ENCODE measurements at regions not wholly inside any gene's neighbourhood (a gene's known extent, or its start where the extent isn't known, plus 50 kb on each side); places are given as distances from the start of the nearest gene placed in this dataset.

GRCh38 chr12:72766517-72766916, 494.3 kb downstream of the TRHDE start:
- DNase-seq: no peak
- WGBS, 2 donors: 48 to 58% methylated on average over 2 of the region's 2 CpGs
- ATAC-seq (ENCODE audit: insufficient read depth, low FRiP score): no peak
- Histone ChIP-seq H3K4me3 (no peak overlapping the region), H3K4me1 (ENCODE audit: control insufficient read depth in 5 of 5, insufficient read depth in 5 of 5, low read length in 5 of 5) (no peaks in the 10 kb centered on the region), H3K27ac (ENCODE audit: low read depth in 1 of 2, low read length in 1 of 2) (no peak overlapping the region), H3K9me3 (ENCODE audit: control insufficient read depth in 4 of 4, insufficient read depth in 3 of 4, low read length in 3 of 4) (no peaks in the 10 kb centered on the region), H3K36me3 (ENCODE audit: control insufficient read depth in 4 of 4, insufficient read depth in 4 of 4, low read length in 4 of 4) (no peaks in the 10 kb centered on the region), H3K9ac (ENCODE audit: insufficient read depth in 1 of 2, low read length in 2 of 2) (no peak overlapping the region), H3K27me3 (ENCODE audit: control insufficient read depth in 3 of 3, insufficient read depth in 3 of 3, low read length in 2 of 3) (no peaks in the 10 kb centered on the region)
- no peak for TF ChIP-seq CTCF (IDR thresholded peaks at IDR 0.05; ENCODE audit: control extremely low read depth, extremely low read depth)

- Histone ChIP-seq H3K27ac (ENCODE audit: low read depth in 1 of 2, low read length in 1 of 2) (no peak overlapping the region), H3K4me3 (no peak overlapping the region), H3K9me3 (ENCODE audit: control insufficient read depth in 4 of 4, insufficient read depth in 3 of 4, low read length in 3 of 4) (no peaks in the 10 kb centered on the region), H3K27me3 (ENCODE audit: control insufficient read depth in 3 of 3, insufficient read depth in 3 of 3, low read length in 2 of 3) (no peaks in the 10 kb centered on the region), H3K36me3 (ENCODE audit: control insufficient read depth in 4 of 4, insufficient read depth in 4 of 4, low read length in 4 of 4) (no peaks in the 10 kb centered on the region), H3K4me1 (ENCODE audit: control insufficient read depth in 5 of 5, insufficient read depth in 5 of 5, low read length in 5 of 5) (no peaks in the 10 kb centered on the region), H3K9ac (ENCODE audit: insufficient read depth in 1 of 2, low read length in 2 of 2) (no peak overlapping the region)
- DNase-seq (no peak), ATAC-seq (ENCODE audit: insufficient read depth, low FRiP score) (no peak)
- TF ChIP-seq CTCF (IDR thresholded peaks at IDR 0.05; ENCODE audit: control extremely low read depth, extremely low read depth): no peak
These were observed 501.9 kb downstream of the TRHDE start for GRCh38 chr12:72774023-72774422.

GRCh38 chr12:72777806-72778205, 505.6 kb downstream of the TRHDE start:
- WGBS, 2 donors: 90 to 95% methylated on average over 1 of the region's 1 CpG
- no peak for DNase-seq
- no peak overlapping the region for H3K27ac ChIP-seq (ENCODE audit: low read depth in 1 of 2, low read length in 1 of 2)
- no peak for ATAC-seq (ENCODE audit: insufficient read depth, low FRiP score)
- H3K36me3 ChIP-seq (ENCODE audit: control insufficient read depth in 4 of 4, insufficient read depth in 4 of 4, low read length in 4 of 4): no peaks in the 10 kb centered on the region
- no peak for TF ChIP-seq CTCF (IDR thresholded peaks at IDR 0.05; ENCODE audit: control extremely low read depth, extremely low read depth)
- peaks cover 0 to 2% (median 0%) of the 10 kb centered on the region in 5 donors for H3K4me1 ChIP-seq (ENCODE audit: control insufficient read depth in 5 of 5, insufficient read depth in 5 of 5, low read length in 5 of 5)
- H3K9ac ChIP-seq (ENCODE audit: insufficient read depth in 1 of 2, low read length in 2 of 2): no peak overlapping the region
- no peak overlapping the region for H3K4me3 ChIP-seq
- no peaks in the 10 kb centered on the region for H3K27me3 ChIP-seq (ENCODE audit: control insufficient read depth in 3 of 3, insufficient read depth in 3 of 3, low read length in 2 of 3)
- no peaks in the 10 kb centered on the region for H3K9me3 ChIP-seq (ENCODE audit: control insufficient read depth in 4 of 4, insufficient read depth in 3 of 4, low read length in 3 of 4)

- no peak overlapping the region for H3K27ac ChIP-seq (ENCODE audit: low read depth in 1 of 2, low read length in 1 of 2)
- H3K4me1 ChIP-seq (ENCODE audit: control insufficient read depth in 5 of 5, insufficient read depth in 5 of 5, low read length in 5 of 5): no peaks in the 10 kb centered on the region
- WGBS, 2 donors: 82 to 86% methylated on average over 1 of the region's 1 CpG
- TF ChIP-seq CTCF (IDR thresholded peaks at IDR 0.05; ENCODE audit: control extremely low read depth, extremely low read depth): no peak
- no peaks in the 10 kb centered on the region for H3K36me3 ChIP-seq (ENCODE audit: control insufficient read depth in 4 of 4, insufficient read depth in 4 of 4, low read length in 4 of 4)
- H3K4me3 ChIP-seq: no peak overlapping the region
- DNase-seq: no peak
- H3K9ac ChIP-seq (ENCODE audit: insufficient read depth in 1 of 2, low read length in 2 of 2): no peak overlapping the region
- no peak for ATAC-seq (ENCODE audit: insufficient read depth, low FRiP score)
- H3K9me3 ChIP-seq (ENCODE audit: control insufficient read depth in 4 of 4, insufficient read depth in 3 of 4, low read length in 3 of 4): no peaks in the 10 kb centered on the region
- H3K27me3 ChIP-seq (ENCODE audit: control insufficient read depth in 3 of 3, insufficient read depth in 3 of 3, low read length in 2 of 3): no peaks in the 10 kb centered on the region
These were observed 518.1 kb downstream of the TRHDE start for GRCh38 chr12:72790273-72790672.
